Activated naive CD4-positive, alpha-beta T cell treated with Interleukin-2 at 50 U/mL for 16 hours (primary cell): ENCODE measurements at regions not wholly inside any gene's neighbourhood (a gene's known extent, or its start where the extent isn't known, plus 50 kb on each side); places are given as distances from the start of the nearest gene placed in this dataset.
"Not testable (repeated sequence)": the region's sequence is repeated elsewhere in the genome, so short reads cannot be mapped to it uniquely, and the experiment has no call there.

ENCODE experiments used
- DNase-seq: peaks from one replicate; pipeline ENCODE4 v3.0.0-alpha.2; 2020

DNA sequence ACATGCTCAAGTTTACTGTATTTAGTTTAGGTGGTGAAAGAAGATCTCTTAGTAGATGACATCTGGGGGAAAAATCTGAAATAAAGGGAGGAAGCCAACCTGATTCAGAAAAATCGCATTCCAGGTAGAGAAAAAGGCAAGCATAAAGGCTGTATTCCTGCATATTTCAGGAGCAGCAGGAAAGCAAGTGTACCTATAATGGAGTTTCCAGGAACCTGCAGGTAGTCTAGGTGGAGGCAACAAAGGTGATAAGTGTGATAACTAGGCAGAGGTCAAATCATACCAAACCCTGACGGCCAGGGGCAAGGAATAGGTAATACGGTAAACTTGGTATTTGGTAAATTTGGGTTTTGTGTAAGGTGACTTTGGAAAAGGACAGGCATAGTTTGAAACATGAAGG, 132.8 kb upstream of the GOT2 start:
- DNase-seq, result no peak

DNA sequence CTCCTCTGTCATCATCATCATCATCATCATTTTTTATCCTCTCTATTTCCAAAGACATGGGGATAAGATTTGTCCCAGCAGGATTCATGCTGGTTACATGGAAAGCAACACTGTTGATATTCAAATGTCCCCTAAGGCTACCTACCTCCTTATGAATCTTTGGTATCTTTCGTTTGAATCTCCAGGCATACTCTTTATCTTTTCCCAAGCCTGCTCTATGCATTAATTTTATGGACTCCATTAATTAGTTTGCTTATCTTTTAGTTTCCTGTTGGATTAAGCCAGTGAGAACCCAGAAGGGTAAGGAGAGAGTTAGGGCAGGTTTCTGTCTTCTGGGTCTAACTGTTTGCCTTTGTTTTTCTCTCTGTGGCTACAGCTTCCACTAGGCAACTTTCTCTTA, 129.6 kb upstream of the GOT2 start:
- no peak for DNase-seq

DNA sequence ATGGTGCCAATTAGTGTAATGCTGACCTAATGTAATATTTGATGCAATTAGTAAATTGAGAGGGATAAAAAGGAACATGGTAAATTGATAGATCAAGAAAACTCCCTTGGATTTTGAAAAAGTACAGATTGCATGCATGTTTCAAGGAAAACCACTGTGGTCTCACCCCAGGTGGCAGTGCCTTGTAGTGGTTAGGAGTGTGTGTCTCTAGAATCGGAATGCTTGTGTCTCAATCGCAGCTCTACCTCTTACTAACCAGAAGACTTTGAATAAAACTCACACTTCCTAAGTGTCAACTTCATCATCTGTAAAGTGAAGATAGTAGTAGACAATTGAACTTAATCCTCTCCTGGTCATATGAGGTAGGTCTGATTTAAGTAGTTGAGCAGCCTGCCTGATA, 128.9 kb upstream of the GOT2 start:
- DNase-seq, result no peak

DNA sequence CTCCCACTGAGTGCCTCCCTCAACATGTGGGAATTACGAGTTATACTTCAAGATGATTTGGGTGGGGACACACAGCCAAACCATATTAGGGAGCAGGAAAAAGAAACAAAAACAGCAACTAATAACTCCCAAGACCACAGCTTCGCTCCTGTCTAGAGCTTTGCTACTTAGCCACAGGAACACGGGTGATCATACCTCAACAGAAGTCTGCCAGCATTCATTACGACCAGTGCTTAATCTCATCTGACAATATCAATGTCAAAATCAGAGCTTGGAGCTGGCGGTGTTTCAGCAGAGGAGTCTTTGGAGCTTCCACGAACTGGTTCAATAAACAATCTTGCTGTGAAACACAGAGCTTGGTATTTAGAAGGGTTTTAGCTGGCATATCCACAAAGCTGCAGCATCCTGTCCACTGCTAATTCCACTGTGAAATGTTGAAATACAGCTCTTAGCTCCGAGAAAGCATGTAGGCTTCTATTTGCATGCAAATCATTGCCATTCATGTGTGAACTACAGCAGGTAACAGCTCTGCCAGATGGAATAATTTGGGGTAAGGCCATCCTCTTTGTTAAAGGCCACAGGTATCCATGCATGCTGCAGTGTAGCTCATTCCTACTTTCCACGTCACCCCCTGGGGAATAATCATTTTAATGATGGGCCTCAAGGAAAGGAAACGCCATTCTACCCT, 128.4 kb upstream of the GOT2 start:
- no peak for DNase-seq

DNA sequence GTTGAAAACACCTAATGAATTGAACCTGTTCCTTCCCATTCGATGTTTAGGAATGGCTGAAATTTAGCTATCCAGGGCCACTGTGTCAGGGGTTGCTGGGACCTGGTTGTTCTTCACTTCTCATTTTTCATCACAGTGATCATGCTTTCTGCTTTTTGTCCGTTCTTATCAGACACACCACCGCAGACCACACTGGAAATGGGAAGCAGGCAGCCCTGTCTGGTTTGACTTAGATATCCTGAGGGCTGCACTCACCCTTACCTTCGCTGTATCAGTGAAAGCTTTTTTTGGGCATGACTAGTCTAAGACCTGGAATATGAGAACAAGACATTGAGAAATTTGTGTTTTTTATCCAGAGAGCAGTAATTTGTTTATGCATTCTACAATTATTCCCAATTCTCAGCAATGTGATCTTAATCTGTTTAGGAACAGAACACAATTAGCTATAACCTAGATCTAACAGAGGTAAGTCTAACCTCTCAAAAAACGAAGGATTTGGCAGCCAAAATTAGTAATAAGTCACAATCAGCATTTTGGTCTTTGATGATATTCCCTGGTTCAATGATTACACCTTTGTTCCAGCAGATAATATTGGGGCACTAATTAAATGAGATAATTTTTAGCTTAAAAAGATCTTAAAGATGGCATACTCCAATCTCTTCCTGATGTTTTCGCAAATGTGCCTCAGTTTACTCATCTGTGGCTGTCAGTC, 126.0 kb upstream of the GOT2 start:
- no peak for DNase-seq

DNA sequence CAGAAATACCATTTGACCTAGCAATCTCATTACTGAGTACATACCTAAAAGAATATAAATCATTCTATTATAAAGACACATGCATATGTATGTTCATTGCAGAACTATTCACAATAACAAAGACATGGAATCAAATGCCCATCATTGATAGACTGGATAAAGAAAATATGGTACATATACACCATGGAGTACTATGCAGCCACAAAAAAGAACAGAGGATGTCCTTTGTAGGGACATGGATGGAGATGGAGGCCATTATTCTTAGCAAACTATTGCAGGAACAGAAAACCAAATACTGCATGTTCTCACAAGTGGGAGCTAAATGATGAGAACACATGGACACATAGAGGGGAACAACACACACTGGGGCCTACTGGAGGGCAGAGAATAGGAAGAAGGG, 124.5 kb upstream of the GOT2 start:
- not testable (repeated sequence) for DNase-seq

DNA sequence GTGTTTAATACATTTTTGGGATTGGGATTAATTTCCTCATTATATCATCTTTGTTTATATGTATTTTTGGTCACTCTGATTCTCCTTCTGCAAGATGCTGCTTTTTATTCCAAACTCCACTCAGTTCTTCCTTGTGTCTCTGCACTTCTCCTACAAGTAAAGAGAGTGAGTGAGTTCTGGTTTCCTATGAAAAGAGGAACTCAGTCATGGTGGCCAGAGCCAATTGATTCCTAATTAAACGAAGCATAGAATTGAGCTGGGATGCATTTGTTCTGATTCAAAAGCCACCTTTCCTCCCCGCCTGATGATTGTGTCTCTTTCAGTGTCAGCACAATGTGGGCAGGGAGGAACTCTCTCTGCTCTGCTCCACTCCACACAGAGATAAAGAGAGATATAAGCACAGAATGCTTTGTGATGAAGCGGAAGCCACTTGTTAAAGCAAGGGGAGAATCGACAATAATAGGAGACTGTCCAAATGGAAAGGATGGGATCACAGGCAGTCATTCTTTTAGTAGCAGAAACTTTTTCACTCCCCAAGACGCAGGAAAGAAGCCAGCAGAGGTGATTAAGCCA, 121.3 kb upstream of the GOT2 start:
- no peak for DNase-seq

DNA sequence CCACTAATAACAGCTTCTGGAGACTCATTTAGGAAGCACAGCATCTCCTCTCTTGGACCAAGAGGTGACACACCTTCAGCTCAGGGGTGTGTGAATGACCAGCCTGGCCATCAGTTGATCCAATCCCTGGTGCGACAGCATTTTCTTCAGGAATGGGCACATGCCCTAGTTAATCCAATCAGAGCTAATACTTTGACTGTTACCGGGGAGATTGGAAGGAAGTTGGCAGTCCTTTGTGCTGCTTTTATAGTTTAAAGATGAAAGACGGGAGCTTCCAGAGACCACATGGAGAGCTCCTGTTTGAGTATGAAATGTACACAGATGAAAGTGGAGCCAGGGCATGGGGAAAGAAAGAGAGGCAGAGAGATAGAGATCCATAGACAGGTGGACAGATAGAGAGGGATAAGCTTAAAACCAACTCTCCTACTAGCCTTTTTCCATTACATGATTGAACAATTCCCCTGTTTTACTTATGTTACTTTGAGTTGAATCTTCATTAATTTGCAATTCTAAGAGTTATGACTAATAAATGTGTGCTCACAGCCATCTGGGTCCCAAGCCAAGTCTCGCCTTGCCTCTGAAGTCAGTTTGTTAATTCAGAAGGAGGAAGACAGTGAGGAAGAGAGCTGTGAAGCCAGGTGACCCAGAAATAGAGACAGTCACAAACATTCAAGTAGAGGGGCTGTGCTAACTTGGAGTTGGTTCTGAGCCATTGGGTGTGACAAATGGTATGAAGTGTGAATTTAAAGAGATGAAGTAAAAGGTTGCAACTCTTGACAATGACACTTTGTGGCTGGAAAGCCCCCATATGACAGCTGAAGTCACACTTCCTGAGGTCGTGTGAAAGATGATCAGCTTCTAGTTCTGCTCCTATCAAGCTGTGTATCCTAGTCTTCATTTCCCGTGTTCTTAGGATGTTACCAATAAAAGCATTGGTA, 120.0 kb upstream of the GOT2 start:
- no peak for DNase-seq

DNA sequence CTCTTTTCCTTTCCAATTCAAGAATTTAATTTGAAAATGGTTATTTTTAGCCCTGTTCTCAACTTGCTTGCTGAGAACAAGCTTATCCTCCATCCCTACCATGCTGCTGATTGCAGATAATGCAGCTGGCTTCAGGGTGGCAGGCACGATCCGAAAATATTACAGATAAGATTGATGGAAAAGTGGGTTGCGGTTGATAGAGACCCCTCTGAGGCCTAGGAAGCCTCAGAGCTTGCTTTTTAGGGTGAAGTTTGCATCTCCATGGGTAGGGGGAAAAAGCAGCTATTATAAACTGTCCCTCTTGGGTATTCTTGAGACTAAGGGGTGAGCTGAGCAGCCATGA, 116.5 kb upstream of the GOT2 start:
- no peak for DNase-seq

DNA sequence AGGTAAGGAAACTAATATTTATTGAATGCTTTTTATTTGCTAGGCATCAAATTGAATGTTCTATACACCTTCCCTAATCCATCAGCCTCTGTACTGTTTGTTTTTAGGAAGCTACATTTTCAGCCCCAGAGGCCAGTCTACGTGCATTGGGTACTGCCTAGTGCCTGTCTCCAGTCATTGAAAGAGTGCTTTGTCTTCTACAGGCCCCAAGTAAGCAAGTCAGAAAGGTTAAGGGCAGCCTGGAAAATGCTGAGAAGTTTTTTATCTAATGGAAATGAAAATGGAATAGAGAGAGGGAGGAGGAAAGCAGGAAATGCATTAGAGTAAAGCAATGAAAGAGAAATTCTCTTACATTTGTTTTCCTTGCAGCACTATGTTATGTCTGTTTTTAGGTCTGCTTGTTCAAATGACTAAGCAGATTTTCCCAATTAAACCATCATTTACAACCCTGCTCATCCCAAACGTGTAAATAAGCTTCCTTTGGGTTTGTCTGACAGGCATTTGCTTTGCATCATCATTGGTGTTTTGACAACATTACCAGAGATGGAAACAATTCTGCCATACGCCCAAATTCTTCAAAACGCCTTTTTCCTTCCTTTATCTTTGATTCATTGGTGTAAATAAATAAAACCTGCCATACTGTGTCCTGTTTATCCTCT, 116.0 kb upstream of the GOT2 start:
- DNase-seq, result no peak

DNA sequence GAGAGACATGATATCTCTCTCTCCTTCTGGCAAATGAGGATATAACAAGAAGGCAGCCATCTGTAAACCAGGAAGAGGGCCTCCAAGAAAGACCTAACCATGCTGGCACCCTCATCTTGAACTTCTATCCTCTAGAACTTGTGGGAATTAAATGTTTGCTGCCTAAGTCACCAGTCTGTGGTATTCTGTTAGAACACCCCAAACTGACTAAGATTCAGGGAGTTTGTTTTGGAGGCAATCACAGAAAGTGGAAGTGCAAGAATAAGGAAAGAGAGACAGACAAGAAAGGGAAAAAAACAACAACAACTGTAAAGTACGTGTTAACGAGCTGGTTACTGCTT, 114.5 kb upstream of the GOT2 start:
- DNase-seq, result no peak

DNA sequence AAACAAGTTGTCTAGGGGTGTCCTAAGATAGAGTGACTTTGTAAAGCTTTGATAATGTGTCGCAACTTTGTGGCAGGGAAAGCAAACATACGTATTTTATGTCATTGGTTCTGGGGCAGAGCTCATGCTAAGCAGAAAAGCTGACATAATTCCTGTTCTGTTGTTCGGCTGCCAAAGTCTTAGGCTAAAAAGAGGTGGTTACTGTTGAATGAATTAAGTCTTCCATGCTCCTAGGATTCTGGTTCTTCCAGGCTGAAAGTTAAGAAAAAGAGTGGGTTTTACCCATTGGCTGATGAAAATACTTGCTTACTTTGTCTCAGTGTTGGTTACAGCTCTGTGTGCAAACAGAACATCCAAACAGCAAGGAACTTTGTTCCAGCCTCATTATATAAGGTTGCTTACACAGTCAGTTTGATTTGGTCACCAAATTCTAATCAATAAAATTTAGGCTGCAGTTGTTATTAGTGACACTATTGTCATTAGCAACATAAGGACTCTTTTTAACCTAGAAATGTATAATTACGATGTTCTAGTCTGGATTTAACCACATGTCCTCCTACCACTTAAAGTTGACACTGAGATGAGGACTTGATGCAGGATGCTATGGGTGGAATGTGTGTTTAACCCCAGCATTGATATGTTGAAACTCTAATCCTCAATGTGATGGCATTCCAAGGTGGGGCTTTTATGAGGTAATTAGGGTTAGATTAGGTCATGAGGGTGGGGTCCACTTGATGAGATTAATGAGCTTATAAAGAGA, 114.0 kb upstream of the GOT2 start:
- no peak for DNase-seq

DNA sequence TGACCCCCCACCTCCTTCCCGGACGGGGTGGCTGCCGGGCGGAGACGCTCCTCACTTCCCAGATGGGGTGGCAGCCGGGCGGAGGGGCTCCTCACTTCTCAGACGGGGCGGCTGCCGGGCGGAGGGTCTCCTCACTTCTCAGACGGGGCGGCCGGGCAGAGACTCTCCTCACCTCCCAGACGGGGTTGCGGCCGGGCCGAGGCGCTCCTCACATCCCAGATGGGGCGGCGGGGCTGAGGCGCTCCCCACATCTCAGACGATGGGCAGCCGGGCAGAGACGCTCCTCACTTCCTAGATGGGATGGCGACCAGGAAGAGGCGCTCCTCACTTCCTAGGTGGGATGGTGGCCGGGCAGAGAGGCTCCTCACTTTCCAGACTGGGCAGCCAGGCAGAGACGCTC, 112.1 kb upstream of the GOT2 start:
- not testable (repeated sequence) for DNase-seq

DNA sequence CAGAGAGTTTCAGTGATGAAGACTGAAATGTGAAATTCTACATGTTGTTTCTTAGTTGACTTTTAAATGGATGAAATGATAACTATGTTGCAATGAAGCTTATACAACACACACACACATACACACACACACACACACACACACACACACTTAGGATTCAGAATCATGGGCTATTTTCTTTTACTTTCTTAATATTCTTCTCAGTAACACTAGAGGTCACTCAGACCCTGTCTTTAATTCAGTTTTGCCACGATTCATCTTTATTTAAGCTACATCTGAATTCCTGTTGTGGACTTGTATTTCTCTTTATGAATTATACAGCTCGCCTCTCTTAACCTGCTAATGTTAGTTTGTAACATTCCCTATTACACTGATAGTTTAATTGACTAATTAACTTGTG, 109.6 kb upstream of the GOT2 start:
- no peak for DNase-seq

DNA sequence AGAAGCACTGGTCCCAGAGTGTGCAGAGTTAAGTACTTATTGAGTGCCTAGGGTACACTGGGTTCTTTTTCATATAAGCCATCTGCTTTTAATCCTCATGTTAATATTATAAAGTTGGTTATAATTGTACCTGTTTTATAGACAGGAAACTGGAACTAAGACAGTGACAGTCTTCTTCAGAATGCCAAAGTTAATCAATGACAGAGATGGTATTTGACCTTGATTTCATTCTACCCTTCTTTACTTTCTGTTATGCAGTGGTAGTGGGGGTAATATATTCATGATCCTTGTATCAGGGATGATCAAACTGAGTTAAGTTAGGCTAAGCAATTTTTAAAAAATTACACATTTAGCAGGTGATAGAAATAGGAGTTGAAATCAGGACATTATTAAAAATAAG, 108.6 kb upstream of the GOT2 start:
- no peak for DNase-seq

DNA sequence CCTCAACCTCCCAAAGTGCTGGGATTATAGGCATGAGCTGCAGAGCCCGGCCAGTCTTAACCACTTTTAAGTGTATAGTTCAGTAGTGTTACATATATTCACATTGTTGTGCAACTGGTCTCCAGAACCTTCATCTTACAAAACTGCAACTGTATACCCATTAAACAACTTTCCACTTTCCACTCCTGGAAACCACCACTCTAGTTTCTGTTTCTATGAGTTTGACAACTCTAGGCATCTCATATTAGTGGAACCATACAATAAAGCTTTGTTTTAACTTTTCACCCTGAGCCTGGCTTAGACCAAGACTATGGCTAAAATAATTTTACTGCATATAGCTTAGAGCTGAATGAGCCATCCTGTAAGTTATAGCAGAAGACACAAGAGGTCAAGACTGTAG, 108.0 kb upstream of the GOT2 start:
- no peak for DNase-seq

DNA sequence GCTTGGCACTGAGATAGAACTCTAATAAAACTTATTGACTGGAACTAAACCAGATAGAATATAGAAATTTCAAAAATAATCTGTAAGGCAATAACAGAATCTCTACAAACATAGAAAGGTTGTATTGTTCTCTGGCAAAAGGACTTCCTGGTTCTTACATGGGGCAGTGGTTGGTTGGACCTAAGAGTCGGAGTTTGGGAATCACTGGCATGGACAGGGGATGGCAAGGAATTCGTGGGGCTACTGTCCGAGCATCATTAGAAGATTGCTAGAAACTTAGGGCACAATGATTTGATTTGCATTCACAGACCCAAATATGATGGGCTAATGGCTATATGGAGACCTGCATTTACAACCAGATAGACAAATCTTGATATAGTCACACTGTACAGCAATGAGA, 103.8 kb upstream of the GOT2 start:
- DNase-seq, result no peak

DNA sequence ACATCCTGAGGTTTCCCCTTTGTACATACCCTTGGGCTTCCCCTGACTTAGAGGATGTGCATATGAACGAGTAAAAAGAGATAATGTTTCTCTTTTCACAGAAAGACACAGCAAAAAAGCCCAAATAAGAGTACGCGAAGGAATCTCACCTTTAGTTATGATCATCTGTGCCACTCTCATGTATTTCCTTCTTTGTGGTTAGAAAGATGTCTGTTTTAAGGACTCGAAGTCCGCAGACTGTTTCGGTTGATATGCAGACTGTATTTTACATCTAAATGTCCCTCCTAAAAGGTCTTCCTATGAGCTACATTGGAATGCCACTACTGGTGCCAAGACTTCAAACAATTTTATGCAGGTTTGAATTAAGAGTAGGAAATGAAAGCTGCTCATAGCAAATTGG, 102.3 kb upstream of the GOT2 start:
- DNase-seq, result no peak

DNA sequence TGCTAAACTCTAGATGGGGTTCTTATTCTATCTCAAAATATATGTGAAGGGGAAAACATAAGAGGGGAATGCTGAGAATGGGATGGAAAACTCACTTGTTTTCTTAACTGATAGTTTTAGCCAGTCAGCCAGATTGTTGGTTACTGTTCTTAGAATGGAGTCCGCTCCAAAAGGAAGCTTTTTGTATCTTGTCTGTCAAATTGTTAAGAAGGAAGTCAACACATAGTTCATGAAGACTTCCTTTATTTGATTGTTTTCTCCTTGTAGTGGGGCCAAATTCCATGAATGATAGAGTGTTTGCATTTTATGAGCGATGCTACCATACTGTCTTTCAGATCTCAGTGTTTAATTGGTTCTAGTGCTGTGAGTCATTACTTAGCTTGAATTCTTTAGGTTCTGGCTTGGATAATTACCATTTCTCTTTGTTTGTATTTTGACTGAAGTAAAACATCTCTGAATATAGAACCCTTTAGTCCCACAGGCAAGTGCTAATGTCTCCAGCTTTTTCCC, 98.3 kb upstream of the GOT2 start:
- DNase-seq, result no peak

DNA sequence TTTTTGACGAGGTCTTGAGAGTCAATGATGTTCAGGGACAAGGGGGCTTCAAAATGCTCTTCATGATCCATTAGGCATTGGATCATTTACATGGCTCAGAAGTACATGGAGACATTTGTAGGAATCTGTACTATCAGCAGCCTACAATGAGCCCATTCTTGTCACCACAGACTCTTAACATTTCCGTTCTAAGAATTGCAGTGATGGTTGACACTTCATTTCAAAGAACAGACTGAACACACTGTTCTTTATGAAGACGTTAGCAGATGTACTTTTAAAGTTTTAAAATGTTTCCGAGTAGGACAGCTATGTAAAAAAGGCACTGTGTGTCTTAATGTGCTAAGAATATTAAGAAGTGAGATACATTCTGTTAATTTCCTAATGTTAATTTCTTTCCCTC, 97.3 kb upstream of the GOT2 start:
- no peak for DNase-seq

DNA sequence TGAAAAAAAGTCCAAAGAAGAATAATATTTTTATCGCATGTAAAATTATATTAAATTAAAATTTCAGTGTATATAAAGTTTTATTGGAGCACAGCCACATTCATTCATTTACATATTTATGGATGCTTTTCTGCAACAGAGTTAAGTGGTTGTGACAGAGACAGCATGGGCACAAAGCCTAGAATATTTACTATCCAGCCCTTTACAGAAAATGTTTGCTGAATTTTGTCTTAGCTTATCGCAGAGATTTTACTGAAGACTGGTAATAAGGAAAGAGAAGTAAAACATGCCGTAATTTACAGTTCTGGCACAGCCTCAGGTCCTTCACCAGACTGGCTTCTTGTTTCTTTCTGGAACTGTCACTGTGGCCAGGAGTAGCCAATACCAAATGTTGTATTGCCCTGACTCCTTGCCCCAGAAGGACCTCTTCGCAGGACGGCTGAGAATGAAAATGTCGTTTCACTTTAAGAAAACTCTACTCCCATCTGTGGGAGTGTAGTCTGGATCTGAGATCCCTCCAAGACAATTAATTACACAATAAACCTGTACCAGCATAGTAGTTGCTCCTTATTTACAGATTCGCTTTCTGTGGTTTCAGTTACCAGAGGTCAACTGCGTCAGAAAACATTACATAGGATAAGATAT, 94.9 kb upstream of the GOT2 start:
- DNase-seq, result no peak

DNA sequence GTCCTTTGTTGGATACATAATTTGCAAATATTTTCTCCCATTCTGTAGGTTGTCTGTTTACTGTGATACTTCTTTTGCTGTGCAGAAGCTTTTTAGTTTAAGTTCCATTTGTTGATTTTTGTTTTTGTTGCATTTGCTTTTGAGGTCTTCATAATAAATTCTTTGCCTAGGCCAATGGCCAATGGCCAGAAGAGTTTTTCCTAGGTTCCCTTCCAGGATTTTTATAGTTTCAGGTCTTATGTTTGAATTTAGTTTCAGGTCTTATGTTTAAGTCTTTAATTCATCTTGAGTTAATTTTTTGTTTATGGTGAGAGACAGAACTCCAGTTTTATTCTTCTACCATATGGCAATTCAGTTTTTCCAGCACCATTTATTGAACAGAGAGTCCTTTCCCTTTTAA, 90.1 kb upstream of the GOT2 start:
- DNase-seq, result no peak
